Stomach (tissue), 4 donors: ENCODE measurements at regions not wholly inside any gene's neighbourhood (a gene's known extent, or its start where the extent isn't known, plus 50 kb on each side); places are given as distances from the start of the nearest gene placed in this dataset.

Source experiments
- EP300 ChIP-seq: sonication (generic); formaldehyde crosslinking; IDR thresholded peaks from one replicate; pipeline ENCODE4 v1.6.1; 2017; ENCODE audit warnings: antibody characterized with exemption
- POLR2A ChIP-seq, 4 donors: fragments of 450-650 bp; IDR thresholded peaks; one replicate each; pipeline ENCODE4 v1.6.1; 2016; ENCODE audit warnings: antibody characterized with exemption in 4 of 4, control low read depth in 2 of 4, mild to moderate bottlenecking in 1 of 4, moderate library complexity in 1 of 4
- POLR2AphosphoS5 ChIP-seq, 3 donors: sonication (generic); formaldehyde crosslinking; IDR thresholded peaks; one replicate each; pipeline ENCODE4 v1.6.1; 2016; ENCODE audit warnings: antibody characterized with exemption in 3 of 3
- TF ChIP-seq, protein P1 (sequence below), 7 experiments: fragments of 450-650 bp in 4 of 7; fragments of 200-600 bp in 3 of 7; sonication (generic) in 3 of 7; IDR thresholded peaks; one replicate each; pipeline ENCODE4 v1.5.1; 2016 to 2019; ENCODE audit warnings: antibody characterized with exemption in 7 of 7, control low read depth in 2 of 7, mild to moderate bottlenecking in 1 of 7

DNA sequence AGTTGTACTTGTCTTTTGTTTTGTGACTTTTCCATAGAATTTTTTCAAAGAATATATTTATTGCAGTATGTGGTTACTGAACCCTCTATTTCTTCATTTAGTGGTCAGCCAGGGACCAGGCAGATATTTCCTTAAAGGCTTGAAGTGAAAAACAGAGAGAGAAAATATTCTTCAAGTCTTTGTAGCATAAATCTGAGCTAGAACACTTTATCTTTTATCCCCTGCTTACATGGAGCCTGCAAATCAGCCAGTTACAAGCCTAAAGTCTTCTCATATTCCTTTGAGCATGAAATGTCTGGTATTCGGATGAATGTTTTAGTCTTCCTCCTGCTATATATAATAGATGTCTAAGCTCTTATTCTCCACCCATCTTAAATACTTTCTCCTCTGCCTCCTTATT is 1557.5 kb upstream of the ACVR2A start:
- TF ChIP-seq, protein P1, sequence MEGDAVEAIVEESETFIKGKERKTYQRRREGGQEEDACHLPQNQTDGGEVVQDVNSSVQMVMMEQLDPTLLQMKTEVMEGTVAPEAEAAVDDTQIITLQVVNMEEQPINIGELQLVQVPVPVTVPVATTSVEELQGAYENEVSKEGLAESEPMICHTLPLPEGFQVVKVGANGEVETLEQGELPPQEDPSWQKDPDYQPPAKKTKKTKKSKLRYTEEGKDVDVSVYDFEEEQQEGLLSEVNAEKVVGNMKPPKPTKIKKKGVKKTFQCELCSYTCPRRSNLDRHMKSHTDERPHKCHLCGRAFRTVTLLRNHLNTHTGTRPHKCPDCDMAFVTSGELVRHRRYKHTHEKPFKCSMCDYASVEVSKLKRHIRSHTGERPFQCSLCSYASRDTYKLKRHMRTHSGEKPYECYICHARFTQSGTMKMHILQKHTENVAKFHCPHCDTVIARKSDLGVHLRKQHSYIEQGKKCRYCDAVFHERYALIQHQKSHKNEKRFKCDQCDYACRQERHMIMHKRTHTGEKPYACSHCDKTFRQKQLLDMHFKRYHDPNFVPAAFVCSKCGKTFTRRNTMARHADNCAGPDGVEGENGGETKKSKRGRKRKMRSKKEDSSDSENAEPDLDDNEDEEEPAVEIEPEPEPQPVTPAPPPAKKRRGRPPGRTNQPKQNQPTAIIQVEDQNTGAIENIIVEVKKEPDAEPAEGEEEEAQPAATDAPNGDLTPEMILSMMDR (IDR thresholded peaks at IDR 0.05) = no peak
- TF ChIP-seq POLR2AphosphoS5 (IDR thresholded peaks at IDR 0.05) (no peak), POLR2A (IDR thresholded peaks at IDR 0.05) (no peak), EP300 (no peak)
